Thyroid gland (tissue), 4 donors: ENCODE measurements at regions not wholly inside any gene's neighbourhood (a gene's known extent, or its start where the extent isn't known, plus 50 kb on each side); places are given as distances from the start of the nearest gene placed in this dataset.

Experiments used
- POLR2A ChIP-seq, 2 donors: fragments of 450-650 bp; IDR thresholded peaks; one replicate each; pipeline ENCODE4 v1.6.1; 2017; ENCODE audit warnings: antibody characterized with exemption in 2 of 2, mild to moderate bottlenecking in 2 of 2, moderate library complexity in 1 of 2
- TF ChIP-seq, protein P1 (sequence below), 6 experiments: fragments of 200-600 bp in 3 of 6; fragments of 450-650 bp in 3 of 6; sonication (generic) in 3 of 6; IDR thresholded peaks; one replicate each; pipeline ENCODE4 v1.5.1; 2016 to 2019; ENCODE audit warnings: antibody characterized with exemption in 6 of 6, mild to moderate bottlenecking in 2 of 6, inconsistent platforms in 1 of 6, moderate library complexity in 1 of 6

DNA sequence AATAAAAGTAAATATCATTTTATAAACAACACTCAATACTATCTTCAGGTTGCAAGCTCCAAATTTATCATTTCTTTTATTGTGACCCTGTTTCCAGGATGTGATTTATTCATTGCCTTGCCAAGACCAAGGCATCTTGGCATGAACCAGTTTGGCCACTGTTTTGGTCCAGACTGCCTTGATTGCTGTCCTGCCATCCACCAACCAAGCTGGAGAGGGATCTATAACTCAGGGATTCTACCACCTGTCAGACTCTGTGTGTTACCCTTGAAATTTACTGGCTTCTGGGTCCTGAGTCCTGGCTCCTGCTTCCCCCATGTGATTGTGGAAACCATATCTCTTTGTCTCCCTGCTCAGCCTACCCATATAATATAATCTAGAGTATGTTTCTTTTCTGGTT is 343.0 kb downstream of the GPAM start:
- TF ChIP-seq POLR2A (IDR thresholded peaks at IDR 0.05): no peak
- TF ChIP-seq, protein P1, sequence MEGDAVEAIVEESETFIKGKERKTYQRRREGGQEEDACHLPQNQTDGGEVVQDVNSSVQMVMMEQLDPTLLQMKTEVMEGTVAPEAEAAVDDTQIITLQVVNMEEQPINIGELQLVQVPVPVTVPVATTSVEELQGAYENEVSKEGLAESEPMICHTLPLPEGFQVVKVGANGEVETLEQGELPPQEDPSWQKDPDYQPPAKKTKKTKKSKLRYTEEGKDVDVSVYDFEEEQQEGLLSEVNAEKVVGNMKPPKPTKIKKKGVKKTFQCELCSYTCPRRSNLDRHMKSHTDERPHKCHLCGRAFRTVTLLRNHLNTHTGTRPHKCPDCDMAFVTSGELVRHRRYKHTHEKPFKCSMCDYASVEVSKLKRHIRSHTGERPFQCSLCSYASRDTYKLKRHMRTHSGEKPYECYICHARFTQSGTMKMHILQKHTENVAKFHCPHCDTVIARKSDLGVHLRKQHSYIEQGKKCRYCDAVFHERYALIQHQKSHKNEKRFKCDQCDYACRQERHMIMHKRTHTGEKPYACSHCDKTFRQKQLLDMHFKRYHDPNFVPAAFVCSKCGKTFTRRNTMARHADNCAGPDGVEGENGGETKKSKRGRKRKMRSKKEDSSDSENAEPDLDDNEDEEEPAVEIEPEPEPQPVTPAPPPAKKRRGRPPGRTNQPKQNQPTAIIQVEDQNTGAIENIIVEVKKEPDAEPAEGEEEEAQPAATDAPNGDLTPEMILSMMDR (IDR thresholded peaks at IDR 0.05): no peak
